NCI-H2196 treated with DMSO at 0.1 percent for 48 hours (cell line): ENCODE measurements at regions not wholly inside any gene's neighbourhood (a gene's known extent, or its start where the extent isn't known, plus 50 kb on each side); places are given as distances from the start of the nearest gene placed in this dataset.

ENCODE experiments used
- DNase-seq: peaks from one replicate; lab custom pipeline; 2025; ENCODE audit not compliant: unreplicated experiment; lab: John Stamatoyannopoulos, UW

DNA sequence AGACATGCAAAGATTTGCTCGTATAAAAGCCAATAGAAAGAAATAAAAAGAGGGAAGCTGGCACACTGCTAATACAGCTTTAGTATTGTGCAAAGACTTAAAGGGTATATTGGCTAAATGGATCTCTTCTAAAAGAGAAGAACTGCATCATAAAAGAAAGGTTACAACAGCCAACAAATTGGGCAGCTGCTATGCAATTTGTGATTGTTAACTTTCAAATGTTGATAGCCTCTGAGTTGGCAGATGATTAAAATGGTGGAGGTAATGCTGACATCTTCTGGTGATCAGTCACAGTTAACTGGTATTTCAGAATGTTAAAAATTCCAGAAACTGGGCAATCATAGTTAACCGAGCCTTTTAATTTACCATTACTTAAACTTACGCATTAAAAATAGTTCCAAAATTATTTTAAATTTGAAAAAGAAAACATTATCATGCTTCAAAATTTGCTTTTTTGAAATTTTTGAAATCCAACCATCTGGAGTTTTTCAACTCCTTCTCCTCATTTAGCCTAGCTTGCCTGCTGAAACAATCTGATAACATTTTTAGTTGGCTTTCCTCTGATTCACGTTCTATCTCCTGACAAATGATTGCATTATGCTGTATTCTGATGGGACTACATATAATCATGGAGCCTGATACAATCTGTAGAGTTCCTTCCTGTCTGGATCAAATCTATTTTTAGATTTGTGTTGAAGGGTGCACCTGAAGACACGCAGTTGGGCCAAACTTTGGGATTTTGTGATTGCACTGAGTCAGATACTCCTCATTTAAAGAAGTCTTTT is 144.0 kb upstream of the PDZRN3 start:
- DNase-seq: no peak

DNA sequence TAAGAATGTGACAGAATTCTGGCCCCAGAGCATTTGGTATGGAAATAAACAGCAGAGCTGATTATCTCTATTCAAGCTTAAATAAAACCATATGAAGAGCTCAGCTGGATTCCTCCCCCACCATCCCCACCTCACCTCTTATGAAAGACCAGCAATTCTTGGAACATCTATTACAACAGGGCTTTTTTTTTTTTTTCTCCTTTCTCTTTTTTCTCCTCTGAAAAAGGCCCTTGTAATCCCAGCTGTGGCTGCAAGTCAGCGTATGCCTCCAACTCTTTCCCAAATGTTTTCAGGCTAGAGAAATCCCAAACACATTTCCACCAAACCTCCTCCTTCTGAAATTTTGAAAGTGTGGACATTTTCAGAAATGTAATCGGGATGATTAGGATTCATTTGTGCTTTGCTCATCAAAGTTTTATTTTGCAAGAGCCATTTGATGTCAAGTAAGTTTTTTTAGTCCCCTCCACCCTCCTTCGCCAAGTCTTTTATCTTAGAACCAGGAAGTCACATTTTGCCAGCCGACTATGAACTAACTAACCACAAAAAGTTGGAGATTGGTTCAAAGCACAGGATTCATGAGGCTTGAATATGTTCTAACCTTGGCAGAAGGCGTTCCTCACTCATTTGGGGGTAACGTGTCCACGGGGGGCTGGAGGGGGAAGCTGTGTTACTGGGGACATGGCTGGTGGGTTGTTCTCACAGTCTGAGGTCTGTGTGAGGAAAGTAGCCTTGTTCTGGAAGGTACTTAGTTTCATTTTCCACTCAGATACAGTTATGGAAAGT is 142.0 kb upstream of the PDZRN3 start:
- no peak for DNase-seq

DNA sequence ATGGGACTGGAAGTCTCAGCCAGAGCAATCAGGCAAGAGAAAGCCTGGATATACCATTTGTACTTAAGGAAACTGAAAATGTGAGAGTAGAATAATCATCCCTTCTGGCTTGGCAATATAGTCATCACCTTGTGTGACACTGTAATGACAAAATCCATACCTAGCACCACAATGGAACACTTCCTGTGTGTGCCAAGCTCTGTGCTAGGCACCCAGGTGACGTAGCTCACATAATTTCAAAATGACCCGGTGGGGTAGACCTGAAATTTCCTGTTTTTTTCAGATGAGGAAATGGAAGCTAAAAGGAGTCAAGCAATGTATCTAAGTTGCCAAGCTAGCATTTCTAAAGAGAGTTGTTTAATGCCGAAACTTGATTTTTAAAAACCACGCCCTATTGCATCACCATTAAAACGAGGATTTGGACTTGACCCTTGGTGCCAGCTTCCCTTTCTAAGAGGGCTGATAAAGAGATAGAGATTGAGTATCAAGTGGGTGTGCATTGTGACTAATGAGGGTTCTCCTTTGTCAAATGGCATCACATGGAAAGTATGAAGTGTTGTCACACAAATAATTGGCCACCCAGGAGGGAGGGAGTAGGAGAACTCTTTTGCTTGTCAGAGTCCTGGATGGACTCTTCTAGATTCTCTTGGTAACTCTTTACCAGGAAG is 141.3 kb upstream of the PDZRN3 start:
- DNase-seq: no peak

DNA sequence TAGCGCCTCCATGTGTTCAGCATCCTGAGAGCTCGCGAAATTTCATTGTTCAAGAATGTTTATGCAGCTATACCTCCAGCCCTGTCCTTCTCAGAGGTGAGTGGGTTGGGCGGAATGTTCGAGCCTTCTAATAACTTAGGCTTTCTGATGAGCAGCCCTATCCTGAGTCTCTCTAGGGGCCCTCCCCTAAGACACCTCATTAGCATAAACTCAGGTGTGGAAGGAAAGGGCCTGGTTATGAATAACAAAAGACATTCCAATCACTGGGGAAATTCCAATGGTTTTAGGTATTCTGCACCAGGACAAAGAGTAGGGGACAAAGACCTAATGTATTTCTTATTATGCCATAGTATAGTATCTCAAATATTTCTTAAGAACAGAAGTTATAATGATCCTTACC is 138.1 kb upstream of the PDZRN3 start:
- DNase-seq: no peak

DNA sequence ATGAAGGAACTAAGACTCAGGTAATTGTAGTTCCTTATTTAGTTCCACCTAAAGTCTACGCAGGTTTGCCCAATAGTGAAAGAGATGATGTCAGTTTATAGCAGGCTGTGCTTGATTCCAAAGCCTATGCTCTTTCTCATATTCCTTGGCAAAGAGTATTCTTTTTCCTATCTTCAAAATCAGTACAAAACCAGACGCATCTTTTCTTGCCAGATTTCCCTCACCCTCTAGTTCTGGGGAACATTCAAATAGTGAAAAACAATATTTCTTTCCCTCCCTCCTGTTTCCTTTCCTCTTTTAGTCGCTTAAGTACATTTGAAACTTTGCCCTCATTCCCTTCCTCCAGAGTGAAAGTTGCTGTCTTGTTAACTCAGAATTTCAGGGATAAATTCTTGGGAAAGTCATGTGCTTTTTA is 134.6 kb upstream of the PDZRN3 start:
- no peak for DNase-seq

DNA sequence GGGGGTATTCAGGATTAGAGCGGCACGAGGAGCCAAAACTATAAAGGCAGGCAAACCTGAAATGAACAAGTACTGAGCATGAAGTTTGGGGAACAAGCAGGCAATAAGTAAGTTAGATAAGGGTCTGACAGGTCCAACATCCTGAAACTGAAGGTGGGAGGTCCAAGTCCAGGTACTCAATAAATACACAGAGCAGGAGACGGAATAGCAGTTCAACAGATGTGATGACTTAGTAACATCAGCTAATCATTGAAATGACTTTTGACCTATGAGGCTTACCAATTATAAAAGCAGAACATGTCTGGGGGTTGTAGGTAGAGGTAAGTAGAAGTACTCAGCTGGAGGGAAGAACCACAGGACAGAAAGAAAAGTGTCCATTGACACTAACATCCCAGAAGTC is 132.8 kb upstream of the PDZRN3 start:
- DNase-seq: no peak

DNA sequence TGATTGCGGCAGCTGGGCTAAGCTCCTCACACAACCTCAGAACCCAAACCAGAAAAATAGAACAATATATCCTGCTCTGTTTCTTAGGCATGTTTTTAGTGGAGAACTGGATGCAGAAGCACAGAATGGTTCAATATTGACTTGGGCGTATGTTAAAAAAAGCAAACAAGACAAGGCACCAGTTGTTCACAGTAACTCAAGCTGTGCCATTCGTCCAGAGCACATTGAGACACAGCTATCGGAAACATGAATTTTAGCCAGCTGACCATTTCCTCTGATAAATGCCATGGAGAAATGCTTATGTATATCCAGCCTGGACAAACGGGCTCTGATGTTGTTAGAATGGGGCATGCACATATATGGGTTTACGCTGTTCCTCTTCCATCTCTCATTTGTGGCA is 129.2 kb upstream of the PDZRN3 start:
- no peak for DNase-seq

DNA sequence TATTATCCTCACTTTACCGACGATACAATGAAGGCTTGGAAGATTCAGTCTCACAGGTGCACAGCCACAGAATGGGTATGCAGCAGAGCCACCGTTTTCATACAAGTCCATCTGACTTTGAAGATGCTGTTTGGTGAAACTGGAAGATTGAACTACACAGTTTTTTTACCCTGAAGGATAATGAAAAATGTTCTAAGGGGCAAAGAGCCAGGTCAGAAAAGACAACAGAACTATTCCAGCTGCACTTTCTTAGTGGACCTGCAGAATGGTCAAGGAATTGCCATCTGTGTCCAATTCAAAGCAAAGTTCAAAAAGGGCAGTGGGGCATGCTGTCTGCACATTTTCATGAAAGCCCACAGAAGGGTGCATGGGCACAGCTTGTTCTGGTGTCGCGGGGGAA is 127.6 kb upstream of the PDZRN3 start:
- no peak for DNase-seq

DNA sequence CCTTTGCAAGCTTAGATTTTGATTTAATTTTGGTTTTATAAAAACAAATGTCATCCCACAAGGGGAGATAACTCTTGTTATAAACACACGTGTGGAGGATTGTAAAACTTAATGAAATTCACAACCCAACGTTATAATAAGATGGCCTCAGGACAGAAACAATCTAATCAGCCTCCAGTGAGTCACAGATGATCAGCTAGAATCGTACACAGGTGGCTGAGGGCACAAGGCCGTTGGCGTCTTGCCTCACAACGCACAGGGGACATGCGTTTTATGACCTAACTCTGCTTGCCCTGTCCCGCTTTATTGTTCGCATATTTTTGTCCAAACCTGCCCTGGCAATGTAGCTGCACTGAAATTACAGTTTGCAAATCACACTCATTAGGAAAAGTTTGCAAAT is 121.9 kb upstream of the PDZRN3 start:
- DNase-seq: no peak

DNA sequence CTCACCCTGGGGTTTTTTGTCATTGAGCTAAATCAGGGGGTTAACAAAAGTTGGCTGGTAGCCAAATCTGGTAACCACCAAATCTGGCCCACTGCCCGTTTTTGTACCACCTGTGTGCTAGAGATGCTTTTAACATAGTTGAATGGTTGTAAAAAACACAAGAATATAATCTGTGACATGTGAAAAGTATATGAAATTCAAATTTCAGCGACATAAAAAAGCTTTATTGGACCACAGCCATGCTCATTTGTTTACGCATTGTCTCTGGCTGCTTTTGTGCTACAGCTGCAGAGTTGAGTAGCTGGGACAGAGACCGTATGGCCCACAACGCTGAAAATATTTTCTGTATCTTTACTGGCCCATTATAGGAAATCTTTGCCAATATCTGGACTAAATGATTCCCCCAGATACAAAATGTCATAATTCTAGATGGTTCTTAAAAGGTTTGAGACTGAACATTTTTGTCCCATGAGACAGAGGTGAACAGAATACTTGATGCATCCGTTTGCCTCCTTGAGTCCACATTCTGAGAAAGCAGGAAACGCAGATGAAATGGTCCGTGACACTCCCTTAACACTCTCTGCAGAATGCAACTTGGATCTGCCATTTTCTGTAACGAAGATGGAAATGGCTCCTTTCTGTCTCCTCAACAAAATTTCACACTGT is 120.9 kb upstream of the PDZRN3 start:
- no peak for DNase-seq

DNA sequence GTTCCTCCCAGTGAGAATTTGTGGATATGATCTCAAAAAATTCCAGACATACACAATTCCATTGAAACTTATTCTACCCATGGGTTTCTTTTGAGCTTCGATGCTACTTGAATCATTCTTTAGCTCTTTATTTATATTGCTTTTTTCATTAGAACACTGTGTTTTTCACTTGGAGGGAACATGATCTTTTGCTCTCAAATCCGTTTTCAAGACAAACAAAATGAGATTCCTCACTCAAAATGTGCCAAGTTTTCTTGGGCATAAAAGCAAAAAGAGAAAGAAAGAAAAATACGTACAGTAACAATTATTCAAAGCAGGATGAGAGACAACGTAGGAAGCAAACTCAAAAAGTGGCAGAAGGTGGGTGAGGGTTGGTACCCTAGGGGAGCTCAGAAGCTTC is 118.8 kb upstream of the PDZRN3 start:
- no peak for DNase-seq

DNA sequence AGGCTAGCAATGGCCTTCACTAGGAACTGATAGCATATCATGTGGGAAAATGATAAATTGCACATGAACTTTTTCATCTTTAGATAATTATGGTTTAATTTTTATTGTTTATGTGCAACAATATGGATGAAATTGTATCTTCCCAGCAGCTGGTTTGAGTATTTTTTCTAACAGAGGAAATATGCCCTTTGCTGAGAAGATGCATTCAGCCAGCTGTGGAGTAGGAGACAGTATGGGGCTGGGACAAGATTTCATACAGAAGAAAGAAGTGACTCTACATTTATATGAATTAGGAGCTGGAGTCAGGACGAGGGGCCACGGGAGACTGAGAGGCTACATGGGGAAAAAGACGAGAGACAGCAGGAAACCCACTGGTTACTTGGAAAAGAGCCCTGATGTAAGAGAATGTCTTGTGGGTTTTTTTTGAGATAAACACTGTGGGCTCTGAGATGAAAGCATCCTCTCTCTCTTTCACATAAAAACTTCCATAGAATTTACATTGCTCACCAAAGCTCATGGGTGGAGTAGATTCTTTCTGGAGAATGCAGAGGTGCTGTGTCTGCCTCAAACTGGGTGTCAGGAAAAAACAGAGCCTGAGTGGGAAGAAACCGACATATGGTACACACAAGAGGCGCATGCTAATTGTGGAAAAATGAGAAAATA is 115.2 kb upstream of the PDZRN3 start:
- no peak for DNase-seq

DNA sequence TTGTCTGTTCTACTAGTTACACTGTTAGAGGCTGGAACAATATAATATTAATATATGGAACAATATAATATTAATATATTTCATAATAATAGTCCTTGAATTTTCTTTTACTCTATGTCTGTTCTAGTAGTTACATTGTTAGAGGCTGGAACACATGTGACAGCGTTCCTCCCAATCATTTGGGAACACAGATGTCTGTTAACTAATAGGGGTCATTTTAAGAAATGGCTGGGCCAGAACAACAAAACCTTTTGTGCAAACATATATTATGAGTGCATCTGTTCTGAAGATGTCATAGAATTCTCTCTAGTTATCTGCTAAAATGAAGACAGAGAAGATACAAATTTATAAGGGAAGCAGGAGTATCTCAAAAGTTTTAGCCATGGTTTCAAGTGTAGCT is 114.0 kb upstream of the PDZRN3 start:
- no peak for DNase-seq

DNA sequence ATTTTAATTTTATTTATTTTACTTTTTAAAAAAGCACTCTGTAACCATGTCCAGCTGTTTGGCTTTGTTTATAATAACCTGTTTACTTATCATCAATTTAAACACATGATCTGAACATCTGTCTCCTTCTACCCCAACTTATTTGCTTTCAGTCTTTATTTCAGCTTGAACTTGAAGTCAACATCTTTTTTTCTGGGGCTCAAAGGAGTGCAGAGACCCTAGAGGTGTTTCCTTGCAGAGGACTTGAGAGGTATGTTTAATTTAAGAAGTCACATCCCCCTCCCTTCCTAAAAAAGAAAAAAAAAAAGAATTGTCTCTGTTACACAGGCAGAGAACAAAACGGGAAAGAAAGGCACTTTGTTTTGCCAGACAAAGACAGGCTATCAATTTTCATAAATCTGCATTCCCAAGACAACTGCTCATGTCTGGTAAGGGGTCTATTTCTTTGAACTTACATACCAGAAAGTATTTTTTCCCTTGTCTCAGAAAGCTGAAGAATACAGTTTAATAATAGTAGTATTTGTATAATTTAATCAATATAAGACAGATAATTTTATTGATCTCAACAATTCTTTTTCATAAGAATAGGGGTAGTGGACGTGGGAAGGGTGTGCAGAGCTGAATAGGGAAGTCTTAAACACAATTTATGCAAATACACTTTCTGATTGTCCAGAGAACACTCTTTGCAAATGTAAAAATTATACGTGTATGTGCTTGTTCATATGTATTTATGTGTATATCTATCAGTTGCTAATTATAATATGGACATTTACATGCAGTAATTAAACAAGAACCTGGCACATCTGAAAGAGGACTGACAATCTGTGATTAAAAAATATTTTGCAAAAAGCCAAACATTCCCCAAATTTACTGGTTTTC is 109.7 kb upstream of the PDZRN3 start:
- DNase-seq: no peak

DNA sequence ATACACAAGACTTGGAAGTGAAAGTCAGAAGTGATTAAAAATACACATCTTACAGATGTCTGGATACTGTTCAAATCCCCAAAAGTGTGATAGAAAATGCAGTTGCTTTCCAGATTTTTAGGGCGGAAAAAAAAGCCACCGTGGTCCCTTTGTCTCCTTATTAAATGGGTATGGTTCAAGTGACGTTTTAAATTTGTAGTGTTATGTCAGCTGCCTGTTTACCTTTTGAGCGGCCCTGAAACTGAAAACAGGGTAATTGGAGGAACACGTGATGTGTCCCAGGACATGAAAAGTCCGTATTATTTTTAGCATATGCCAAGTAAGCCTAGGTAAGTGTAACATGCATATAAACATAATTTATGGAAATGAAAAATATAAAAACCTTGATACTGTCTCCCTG is 109.0 kb upstream of the PDZRN3 start:
- DNase-seq: no peak

DNA sequence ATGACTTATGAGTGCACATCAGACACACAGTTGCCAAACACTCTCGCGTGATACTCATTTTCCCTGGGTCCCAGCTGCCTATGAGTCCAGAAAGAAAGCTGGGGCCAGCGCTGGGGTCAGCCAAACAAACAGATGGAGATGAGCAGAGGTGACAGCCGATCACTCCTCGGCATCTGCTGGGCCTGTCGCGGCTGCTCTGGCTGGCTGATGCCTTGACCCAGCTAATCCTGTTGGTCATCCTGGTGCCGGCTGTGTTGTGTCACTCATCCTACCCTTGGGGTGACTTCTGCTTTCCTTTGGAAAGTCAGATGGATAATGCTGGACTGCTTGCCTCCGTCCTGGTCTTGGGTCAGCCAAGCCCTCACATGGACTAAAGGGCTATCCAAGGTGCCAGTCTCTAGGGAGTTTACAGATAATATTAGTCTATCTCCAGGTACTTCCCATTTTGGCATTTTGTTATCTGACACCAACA is 105.3 kb upstream of the PDZRN3 start:
- no peak for DNase-seq

DNA sequence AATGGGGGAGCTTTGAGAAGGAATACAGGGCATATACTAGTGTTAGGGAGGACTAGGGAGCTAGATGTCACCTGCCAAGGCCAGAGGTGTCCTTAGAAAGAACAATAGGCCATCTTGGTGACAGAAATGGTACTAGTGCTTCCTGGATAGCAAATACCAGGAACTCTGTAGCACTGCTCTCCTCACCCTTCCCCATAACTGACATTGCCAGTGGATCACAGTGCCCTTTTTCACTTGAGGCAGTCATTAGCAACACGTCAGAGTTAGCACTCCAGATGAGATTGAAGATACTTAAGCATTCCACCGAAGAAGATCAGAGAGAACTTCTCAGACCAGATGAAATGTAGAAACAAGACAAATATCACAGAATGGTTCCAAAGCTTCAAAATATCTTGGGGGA is 103.1 kb upstream of the PDZRN3 start:
- DNase-seq: no peak

DNA sequence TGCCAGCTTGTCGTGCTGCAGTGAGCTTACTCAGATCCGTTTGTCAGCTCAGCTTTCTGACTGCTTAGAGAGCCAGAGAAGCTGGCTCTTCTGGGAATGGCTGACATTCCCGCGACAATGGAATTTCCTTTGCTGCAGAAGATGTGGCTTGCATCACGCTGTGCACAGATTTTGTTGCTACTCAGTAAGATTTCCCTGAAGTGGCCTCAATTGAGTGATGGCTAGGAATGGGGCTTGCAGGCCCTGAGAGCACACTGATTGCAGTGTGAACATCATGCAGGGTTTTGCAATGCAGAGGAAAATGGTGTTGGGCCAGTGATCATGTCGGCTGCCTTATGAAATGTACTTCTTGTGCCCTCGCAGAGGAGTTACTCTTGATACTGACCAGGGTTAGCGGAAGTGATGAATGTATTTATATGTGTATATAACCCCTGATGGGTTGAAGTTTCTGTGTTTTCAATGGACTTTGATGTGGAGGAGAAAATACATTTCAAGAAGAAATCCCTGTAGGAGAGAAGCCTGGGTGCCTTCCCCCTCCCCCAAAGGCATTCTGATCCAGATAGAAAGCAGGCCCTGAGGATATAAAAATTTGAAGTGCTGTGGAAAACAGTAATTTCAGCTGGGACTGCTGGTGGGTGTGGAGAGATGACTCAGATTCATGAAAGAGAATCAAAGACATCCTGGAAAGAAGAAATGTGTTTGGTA is 102.5 kb upstream of the PDZRN3 start:
- no peak for DNase-seq

DNA sequence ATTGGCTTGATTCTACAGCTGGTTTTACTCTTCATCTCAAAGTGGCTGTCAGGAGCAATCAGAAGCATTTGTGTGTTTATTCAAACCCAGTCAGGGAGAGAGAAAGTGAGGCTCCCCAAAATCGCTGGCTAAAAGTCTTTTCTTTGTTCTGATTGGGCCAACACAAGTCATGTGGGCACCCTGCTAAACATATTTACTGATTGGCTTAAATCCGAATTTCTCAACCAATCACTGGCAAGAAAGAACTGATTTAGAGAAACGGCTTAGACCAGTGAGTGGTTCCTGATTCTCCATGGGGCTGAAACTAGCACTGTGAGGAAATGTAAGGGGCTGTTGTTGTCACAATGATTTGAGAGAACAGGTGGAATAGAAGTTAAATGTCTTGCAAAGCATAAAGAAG is 98.9 kb upstream of the PDZRN3 start:
- no peak for DNase-seq
